Activated T-cell treated with anti-CD3 and anti-CD28 coated beads, Interleukin-2, amount 50 U/mL, for 4 hours (primary cell): ENCODE measurements at regions not wholly inside any gene's neighbourhood (a gene's known extent, or its start where the extent isn't known, plus 50 kb on each side); places are given as distances from the start of the nearest gene placed in this dataset.

Experiments
- ATAC-seq, 2 donors: fragments of 200-7000 bp; cut with Tn5 transposase; one replicate each; pipeline ENCODE4 v1.10.0; 2021
- DNase-seq: peaks from one replicate; pipeline ENCODE4 v3.0.0-alpha.2; 2020
- H3K27me3 Mint-ChIP-seq: one replicate; pipeline ENCODE4 v1.8.0; 2021; ENCODE audit warnings: low read depth, mixed read lengths
- H3K36me3 Mint-ChIP-seq: one replicate; pipeline ENCODE4 v1.8.0; 2022; ENCODE audit warnings: mixed read lengths; ENCODE audit not compliant: insufficient read depth
- H3K4me1 Mint-ChIP-seq: one replicate; pipeline ENCODE4 v1.8.0; 2021; ENCODE audit warnings: low read depth, mixed read lengths
- H3K4me3 Mint-ChIP-seq: one replicate; pipeline ENCODE4 v1.8.0; 2021; ENCODE audit warnings: mild to moderate bottlenecking, moderate library complexity, mixed read lengths
- H3K9me3 Mint-ChIP-seq: one replicate; pipeline ENCODE4 v1.8.0; 2021; ENCODE audit warnings: mixed read lengths

- no peaks in the 10 kb centered on the region for H3K36me3 Mint-ChIP-seq
- ATAC-seq, result no peak
- H3K9me3 Mint-ChIP-seq, result peaks cover 6% of the 10 kb centered on the region
- H3K4me3 Mint-ChIP-seq, result no peak overlapping the region
- DNase-seq, result no peak
- H3K4me1 Mint-ChIP-seq, result no peaks in the 10 kb centered on the region
- no peaks in the 10 kb centered on the region for H3K27me3 Mint-ChIP-seq
Measured at GRCh38 chr2:4684921-4685320, 981.5 kb downstream of the DCDC2C start.

GRCh38 chr2:4690913-4691312 is 987.5 kb downstream of the DCDC2C start:
- ATAC-seq (no peak), DNase-seq (no peak)
- Mint-ChIP-seq H3K4me1 (no peaks in the 10 kb centered on the region), H3K9me3 (peaks cover 16% of the 10 kb centered on the region), H3K36me3 (no peaks in the 10 kb centered on the region), H3K4me3 (no peak overlapping the region), H3K27me3 (no peaks in the 10 kb centered on the region)

- Mint-ChIP-seq H3K27me3 (no peaks in the 10 kb centered on the region), H3K36me3 (no peaks in the 10 kb centered on the region), H3K4me3 (no peak overlapping the region), H3K9me3 (peaks cover 16% of the 10 kb centered on the region), H3K4me1 (no peaks in the 10 kb centered on the region)
- ATAC-seq (no peak), DNase-seq (no peak)
Measured at GRCh38 chr2:4693266-4693665, 989.9 kb downstream of the DCDC2C start.

- H3K27me3 Mint-ChIP-seq, result no peaks in the 10 kb centered on the region
- no peak overlapping the region for H3K4me3 Mint-ChIP-seq
- ATAC-seq (no peak), DNase-seq (no peak)
- H3K36me3 Mint-ChIP-seq, result no peaks in the 10 kb centered on the region
- peaks cover 13% of the 10 kb centered on the region for H3K9me3 Mint-ChIP-seq
- H3K4me1 Mint-ChIP-seq, result no peaks in the 10 kb centered on the region
Measured at GRCh38 chr2:4695281-4695861, 992.0 kb downstream of the DCDC2C start.

GRCh38 chr2:4715065-4715464 is 977.1 kb upstream of the SOX11 start:
- no peaks in the 10 kb centered on the region for H3K36me3 Mint-ChIP-seq
- no peak for DNase-seq
- H3K9me3 Mint-ChIP-seq, result peaks cover 24% of the 10 kb centered on the region

GRCh38 chr2:4718777-4719176 is 973.4 kb upstream of the SOX11 start:
- Mint-ChIP-seq H3K36me3 (no peaks in the 10 kb centered on the region), H3K9me3 (peaks cover 29% of the 10 kb centered on the region), H3K27me3 (no peaks in the 10 kb centered on the region), H3K4me1 (no peaks in the 10 kb centered on the region), H3K4me3 (no peak overlapping the region)
- DNase-seq (no peak), ATAC-seq (no peak)

More at GRCh38 chr2:4715065-4715464, 977.1 kb upstream of the SOX11 start:
- Mint-ChIP-seq H3K4me3 (no peak overlapping the region), H3K27me3 (no peaks in the 10 kb centered on the region), H3K4me1 (no peaks in the 10 kb centered on the region)
- ATAC-seq, result no peak

- DNase-seq (no peak), ATAC-seq (no peak)
- no peak overlapping the region for H3K4me3 Mint-ChIP-seq
- peaks cover 18% of the 10 kb centered on the region for H3K9me3 Mint-ChIP-seq
- H3K36me3 Mint-ChIP-seq, result no peaks in the 10 kb centered on the region
- no peaks in the 10 kb centered on the region for H3K4me1 Mint-ChIP-seq
- no peaks in the 10 kb centered on the region for H3K27me3 Mint-ChIP-seq
Measured at GRCh38 chr2:4725618-4726017, 966.6 kb upstream of the SOX11 start.

- Mint-ChIP-seq H3K4me3 (no peak overlapping the region), H3K36me3 (no peaks in the 10 kb centered on the region), H3K9me3 (peaks cover 20% of the 10 kb centered on the region), H3K4me1 (no peaks in the 10 kb centered on the region), H3K27me3 (no peaks in the 10 kb centered on the region)
- ATAC-seq (no peak), DNase-seq (no peak)
Measured at GRCh38 chr2:4732560-4732959, 959.6 kb upstream of the SOX11 start.

GRCh38 chr2:4745056-4745991 is 946.9 kb upstream of the SOX11 start:
- Mint-ChIP-seq H3K9me3 (peaks cover 10% of the 10 kb centered on the region), H3K27me3 (no peaks in the 10 kb centered on the region), H3K4me3 (no peak overlapping the region), H3K4me1 (no peaks in the 10 kb centered on the region), H3K36me3 (no peaks in the 10 kb centered on the region)
- no peak for ATAC-seq
- no peak for DNase-seq

GRCh38 chr2:4753721-4754120 is 938.5 kb upstream of the SOX11 start:
- H3K9me3 Mint-ChIP-seq, result peaks cover 15% of the 10 kb centered on the region
- H3K4me1 Mint-ChIP-seq, result no peaks in the 10 kb centered on the region
- H3K27me3 Mint-ChIP-seq, result no peaks in the 10 kb centered on the region
- no peak for DNase-seq
- no peak overlapping the region for H3K4me3 Mint-ChIP-seq
- H3K36me3 Mint-ChIP-seq, result no peaks in the 10 kb centered on the region
- ATAC-seq, result no peak

- no peaks in the 10 kb centered on the region for H3K4me1 Mint-ChIP-seq
- no peak for DNase-seq
- ATAC-seq, result no peak
- H3K4me3 Mint-ChIP-seq, result no peak overlapping the region
- H3K9me3 Mint-ChIP-seq, result peaks cover 16% of the 10 kb centered on the region
- H3K36me3 Mint-ChIP-seq, result no peaks in the 10 kb centered on the region
- H3K27me3 Mint-ChIP-seq, result no peaks in the 10 kb centered on the region
Measured at GRCh38 chr2:4762951-4763376, 929.2 kb upstream of the SOX11 start.

GRCh38 chr2:4765787-4766530 is 926.2 kb upstream of the SOX11 start:
- no peak overlapping the region for H3K4me3 Mint-ChIP-seq
- no peaks in the 10 kb centered on the region for H3K27me3 Mint-ChIP-seq
- no peak for DNase-seq
- H3K9me3 Mint-ChIP-seq, result peaks cover 14% of the 10 kb centered on the region
- H3K4me1 Mint-ChIP-seq, result no peaks in the 10 kb centered on the region
- no peaks in the 10 kb centered on the region for H3K36me3 Mint-ChIP-seq
- no peak for ATAC-seq

- Mint-ChIP-seq H3K36me3 (no peaks in the 10 kb centered on the region), H3K27me3 (no peaks in the 10 kb centered on the region), H3K4me1 (no peaks in the 10 kb centered on the region), H3K4me3 (no peak overlapping the region), H3K9me3 (peaks cover 15% of the 10 kb centered on the region)
- no peak for ATAC-seq
- DNase-seq, result no peak
Measured at GRCh38 chr2:4775668-4776067, 916.5 kb upstream of the SOX11 start.

- Mint-ChIP-seq H3K9me3 (peaks cover 19% of the 10 kb centered on the region), H3K4me3 (no peak overlapping the region)
Measured at GRCh38 chr2:4780679-4781078, 911.5 kb upstream of the SOX11 start.

More at GRCh38 chr2:4780679-4781078, 911.5 kb upstream of the SOX11 start:
- ATAC-seq (no peak), DNase-seq (no peak)
- Mint-ChIP-seq H3K27me3 (no peaks in the 10 kb centered on the region), H3K36me3 (no peaks in the 10 kb centered on the region), H3K4me1 (no peaks in the 10 kb centered on the region)
